Glutamatergic neuron (in vitro differentiated cells): ENCODE measurements at regions not wholly inside any gene's neighbourhood (a gene's known extent, or its start where the extent isn't known, plus 50 kb on each side); places are given as distances from the start of the nearest gene placed in this dataset.

Source experiments
- DNase-seq: peaks from one replicate; pipeline ENCODE4 v3.0.0; 2022
- H3K27ac Mint-ChIP-seq: one replicate; pipeline ENCODE4 v1.8.0; 2020; ENCODE audit warnings: mild to moderate bottlenecking, mixed read lengths, inconsistent platforms; ENCODE audit not compliant: unreplicated experiment
- H3K27me3 Mint-ChIP-seq: one replicate; pipeline ENCODE4 v1.8.0; 2020; ENCODE audit warnings: mild to moderate bottlenecking, moderate library complexity, mixed read lengths, inconsistent platforms; ENCODE audit not compliant: unreplicated experiment
- H3K36me3 Mint-ChIP-seq: one replicate; pipeline ENCODE4 v1.8.0; 2020; ENCODE audit warnings: mild to moderate bottlenecking, mixed read lengths, inconsistent platforms; ENCODE audit not compliant: unreplicated experiment
- H3K4me1 Mint-ChIP-seq: one replicate; pipeline ENCODE4 v1.8.0; 2020; ENCODE audit warnings: mild to moderate bottlenecking, low read depth, mixed read lengths, inconsistent platforms; ENCODE audit not compliant: unreplicated experiment
- H3K4me3 Mint-ChIP-seq: one replicate; pipeline ENCODE4 v1.8.0; 2020; ENCODE audit warnings: mild to moderate bottlenecking, mixed read lengths, inconsistent platforms; ENCODE audit not compliant: unreplicated experiment
- H3K9me3 Mint-ChIP-seq: one replicate; pipeline ENCODE4 v1.8.0; 2020; ENCODE audit warnings: mild to moderate bottlenecking, moderate library complexity, mixed read lengths, inconsistent platforms; ENCODE audit not compliant: unreplicated experiment
- TF ChIP-seq, protein P1 (sequence below): fragments of 200-600 bp; sonication (generic); IDR thresholded peaks from one replicate; pipeline ENCODE4 v1.5.0; 2021; ENCODE audit not compliant: partially characterized antibody, unreplicated experiment

GRCh38 chr22:46089426-46090035, 60.8 kb upstream of the PPARA start:
- Mint-ChIP-seq H3K4me1 (peaks cover 3% of the 10 kb centered on the region), H3K27ac (no peak overlapping the region), H3K4me3 (no peak overlapping the region), H3K36me3 (no peaks in the 10 kb centered on the region), H3K9me3 (peaks cover 3% of the 10 kb centered on the region), H3K27me3 (peaks cover 15% of the 10 kb centered on the region)
- no peak for DNase-seq
- TF ChIP-seq, protein P1, sequence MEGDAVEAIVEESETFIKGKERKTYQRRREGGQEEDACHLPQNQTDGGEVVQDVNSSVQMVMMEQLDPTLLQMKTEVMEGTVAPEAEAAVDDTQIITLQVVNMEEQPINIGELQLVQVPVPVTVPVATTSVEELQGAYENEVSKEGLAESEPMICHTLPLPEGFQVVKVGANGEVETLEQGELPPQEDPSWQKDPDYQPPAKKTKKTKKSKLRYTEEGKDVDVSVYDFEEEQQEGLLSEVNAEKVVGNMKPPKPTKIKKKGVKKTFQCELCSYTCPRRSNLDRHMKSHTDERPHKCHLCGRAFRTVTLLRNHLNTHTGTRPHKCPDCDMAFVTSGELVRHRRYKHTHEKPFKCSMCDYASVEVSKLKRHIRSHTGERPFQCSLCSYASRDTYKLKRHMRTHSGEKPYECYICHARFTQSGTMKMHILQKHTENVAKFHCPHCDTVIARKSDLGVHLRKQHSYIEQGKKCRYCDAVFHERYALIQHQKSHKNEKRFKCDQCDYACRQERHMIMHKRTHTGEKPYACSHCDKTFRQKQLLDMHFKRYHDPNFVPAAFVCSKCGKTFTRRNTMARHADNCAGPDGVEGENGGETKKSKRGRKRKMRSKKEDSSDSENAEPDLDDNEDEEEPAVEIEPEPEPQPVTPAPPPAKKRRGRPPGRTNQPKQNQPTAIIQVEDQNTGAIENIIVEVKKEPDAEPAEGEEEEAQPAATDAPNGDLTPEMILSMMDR = no peak

GRCh38 chr22:46090036-46090591, 60.2 kb upstream of the PPARA start:
- no peaks in the 10 kb centered on the region for H3K36me3 Mint-ChIP-seq
- peaks cover 14% of the 10 kb centered on the region for H3K27me3 Mint-ChIP-seq
- peaks cover 3% of the 10 kb centered on the region for H3K4me1 Mint-ChIP-seq
- TF ChIP-seq, protein P1 = no peak
- peaks cover 3% of the 10 kb centered on the region for H3K9me3 Mint-ChIP-seq
- no peak overlapping the region for H3K4me3 Mint-ChIP-seq
- DNase-seq = no peak
- H3K27ac Mint-ChIP-seq = no peak overlapping the region

- H3K27ac Mint-ChIP-seq = no peak overlapping the region
Measured at GRCh38 chr22:46090631-46091201, 59.6 kb upstream of the PPARA start.

GRCh38 chr22:46091277-46091977, 58.9 kb upstream of the PPARA start:
- no peaks in the 10 kb centered on the region for H3K36me3 Mint-ChIP-seq
- H3K4me3 Mint-ChIP-seq = no peak overlapping the region
- peaks cover 14% of the 10 kb centered on the region for H3K27me3 Mint-ChIP-seq
- H3K27ac Mint-ChIP-seq = no peak overlapping the region
- peaks cover 3% of the 10 kb centered on the region for H3K9me3 Mint-ChIP-seq
- peaks cover 3% of the 10 kb centered on the region for H3K4me1 Mint-ChIP-seq
- DNase-seq = no peak
- TF ChIP-seq, protein P1 = no peak

More at GRCh38 chr22:46090631-46091201, 59.6 kb upstream of the PPARA start:
- no peak for DNase-seq
- H3K4me3 Mint-ChIP-seq = no peak overlapping the region
- no peaks in the 10 kb centered on the region for H3K36me3 Mint-ChIP-seq
- H3K4me1 Mint-ChIP-seq = peaks cover 3% of the 10 kb centered on the region
- H3K27me3 Mint-ChIP-seq = peaks cover 14% of the 10 kb centered on the region
- H3K9me3 Mint-ChIP-seq = peaks cover 3% of the 10 kb centered on the region
- TF ChIP-seq, protein P1 = no peak

- peaks cover 12% of the 10 kb centered on the region for H3K27me3 Mint-ChIP-seq
- H3K36me3 Mint-ChIP-seq = no peaks in the 10 kb centered on the region
- H3K4me1 Mint-ChIP-seq = peaks cover 3% of the 10 kb centered on the region
- peaks cover 3% of the 10 kb centered on the region for H3K9me3 Mint-ChIP-seq
- no peak for DNase-seq
- TF ChIP-seq, protein P1 = no peak
- H3K4me3 Mint-ChIP-seq = no peak overlapping the region
- no peak overlapping the region for H3K27ac Mint-ChIP-seq
Measured at GRCh38 chr22:46092011-46092410, 58.3 kb upstream of the PPARA start.
